ENCODE measurements at regions not wholly inside any gene's neighbourhood (a gene's known extent, or its start where the extent isn't known, plus 50 kb on each side); places are given as distances from the start of the nearest gene placed in this dataset.
A peak's percentile ranks its signal among the peaks of the same experiment; 100 is the strongest.

DNA sequence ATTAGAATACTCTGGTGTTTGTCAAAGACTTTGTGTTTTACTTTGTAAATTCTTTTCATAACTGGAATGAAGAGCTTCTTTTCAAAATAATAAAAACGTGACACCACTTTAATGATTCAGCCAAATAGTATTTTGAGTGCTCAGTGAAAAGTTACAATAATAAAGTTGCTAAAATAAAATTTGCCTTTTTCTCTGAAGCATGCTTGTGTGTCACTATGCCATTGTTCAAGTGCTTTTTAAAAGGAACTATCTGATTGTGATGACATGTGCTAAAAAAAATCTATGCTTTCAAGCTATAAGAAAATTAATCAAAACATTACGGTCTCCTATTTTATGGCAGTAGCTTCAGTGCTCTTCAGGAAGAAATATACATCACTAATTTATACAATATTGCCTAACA lies 1290.5 kb upstream of the B3GALT2 start:
- no peak for TF ChIP-seq ZNF565 (CRISPR knock-in tag; conservative IDR thresholded peaks at IDR 0.05; ENCODE audit: low read depth)
- TF ChIP-seq TOX (CRISPR knock-in tag; IDR thresholded peaks at IDR 0.05; ENCODE audit: borderline replicate concordance), result peak; percentile 61
- peak; percentile 65 for ATAC-seq

DNA sequence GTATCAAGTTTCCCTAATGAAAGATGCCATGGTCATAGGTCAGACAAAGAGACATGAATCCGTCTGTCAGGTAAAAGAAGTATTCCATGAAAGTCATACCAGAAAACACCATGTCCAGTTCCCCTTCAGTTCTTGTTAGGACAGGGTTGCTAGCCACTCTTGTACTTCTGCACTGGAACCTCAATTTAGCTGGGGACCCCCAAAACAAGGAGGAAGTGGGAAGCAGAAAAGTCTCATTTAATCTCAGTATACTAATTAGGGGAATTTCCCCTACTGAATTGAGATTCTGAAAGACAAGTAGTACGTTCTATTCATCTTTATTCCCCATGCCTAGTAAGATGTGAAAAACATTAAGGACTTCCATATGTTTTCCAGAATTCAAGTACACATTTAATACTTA lies 1289.9 kb upstream of the B3GALT2 start:
- TF ChIP-seq SNAI2 (CRISPR knock-in tag; IDR thresholded peaks at IDR 0.05), result no peak
- TF ChIP-seq CSDC2 (CRISPR knock-in tag; IDR thresholded peaks at IDR 0.05), result no peak
- TF ChIP-seq ARNTL (CRISPR knock-in tag; IDR thresholded peaks at IDR 0.05; ENCODE audit: borderline replicate concordance, low read depth), result no peak
- no peak for TF ChIP-seq RARB (CRISPR knock-in tag; IDR thresholded peaks at IDR 0.05)
- no peak for TF ChIP-seq ZNF70 (CRISPR knock-in tag; IDR thresholded peaks at IDR 0.05)
- no peak for TF ChIP-seq ZFP30 (CRISPR knock-in tag; IDR thresholded peaks at IDR 0.05)
- no peak for TF ChIP-seq ISL1 (CRISPR knock-in tag; IDR thresholded peaks at IDR 0.05)
- no peak for TF ChIP-seq OSR1 (CRISPR knock-in tag; IDR thresholded peaks at IDR 0.05)
- TF ChIP-seq TCF4 (CRISPR knock-in tag; IDR thresholded peaks at IDR 0.05; ENCODE audit: borderline replicate concordance), result no peak
- TF ChIP-seq, protein P1, sequence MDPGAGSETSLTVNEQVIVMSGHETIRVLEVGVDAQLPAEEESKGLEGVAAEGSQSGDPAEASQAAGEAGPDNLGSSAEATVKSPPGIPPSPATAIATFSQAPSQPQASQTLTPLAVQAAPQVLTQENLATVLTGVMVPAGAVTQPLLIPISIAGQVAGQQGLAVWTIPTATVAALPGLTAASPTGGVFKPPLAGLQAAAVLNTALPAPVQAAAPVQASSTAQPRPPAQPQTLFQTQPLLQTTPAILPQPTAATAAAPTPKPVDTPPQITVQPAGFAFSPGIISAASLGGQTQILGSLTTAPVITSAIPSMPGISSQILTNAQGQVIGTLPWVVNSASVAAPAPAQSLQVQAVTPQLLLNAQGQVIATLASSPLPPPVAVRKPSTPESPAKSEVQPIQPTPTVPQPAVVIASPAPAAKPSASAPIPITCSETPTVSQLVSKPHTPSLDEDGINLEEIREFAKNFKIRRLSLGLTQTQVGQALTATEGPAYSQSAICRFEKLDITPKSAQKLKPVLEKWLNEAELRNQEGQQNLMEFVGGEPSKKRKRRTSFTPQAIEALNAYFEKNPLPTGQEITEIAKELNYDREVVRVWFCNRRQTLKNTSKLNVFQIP (CRISPR knock-in tag; IDR thresholded peaks at IDR 0.05; ENCODE audit: borderline replicate concordance, low read depth), result no peak
- TF ChIP-seq, protein P2, sequence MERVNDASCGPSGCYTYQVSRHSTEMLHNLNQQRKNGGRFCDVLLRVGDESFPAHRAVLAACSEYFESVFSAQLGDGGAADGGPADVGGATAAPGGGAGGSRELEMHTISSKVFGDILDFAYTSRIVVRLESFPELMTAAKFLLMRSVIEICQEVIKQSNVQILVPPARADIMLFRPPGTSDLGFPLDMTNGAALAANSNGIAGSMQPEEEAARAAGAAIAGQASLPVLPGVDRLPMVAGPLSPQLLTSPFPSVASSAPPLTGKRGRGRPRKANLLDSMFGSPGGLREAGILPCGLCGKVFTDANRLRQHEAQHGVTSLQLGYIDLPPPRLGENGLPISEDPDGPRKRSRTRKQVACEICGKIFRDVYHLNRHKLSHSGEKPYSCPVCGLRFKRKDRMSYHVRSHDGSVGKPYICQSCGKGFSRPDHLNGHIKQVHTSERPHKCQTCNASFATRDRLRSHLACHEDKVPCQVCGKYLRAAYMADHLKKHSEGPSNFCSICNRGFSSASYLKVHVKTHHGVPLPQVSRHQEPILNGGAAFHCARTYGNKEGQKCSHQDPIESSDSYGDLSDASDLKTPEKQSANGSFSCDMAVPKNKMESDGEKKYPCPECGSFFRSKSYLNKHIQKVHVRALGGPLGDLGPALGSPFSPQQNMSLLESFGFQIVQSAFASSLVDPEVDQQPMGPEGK (CRISPR knock-in tag; IDR thresholded peaks at IDR 0.05; ENCODE audit: borderline replicate concordance), result no peak
- TF ChIP-seq, protein P3, sequence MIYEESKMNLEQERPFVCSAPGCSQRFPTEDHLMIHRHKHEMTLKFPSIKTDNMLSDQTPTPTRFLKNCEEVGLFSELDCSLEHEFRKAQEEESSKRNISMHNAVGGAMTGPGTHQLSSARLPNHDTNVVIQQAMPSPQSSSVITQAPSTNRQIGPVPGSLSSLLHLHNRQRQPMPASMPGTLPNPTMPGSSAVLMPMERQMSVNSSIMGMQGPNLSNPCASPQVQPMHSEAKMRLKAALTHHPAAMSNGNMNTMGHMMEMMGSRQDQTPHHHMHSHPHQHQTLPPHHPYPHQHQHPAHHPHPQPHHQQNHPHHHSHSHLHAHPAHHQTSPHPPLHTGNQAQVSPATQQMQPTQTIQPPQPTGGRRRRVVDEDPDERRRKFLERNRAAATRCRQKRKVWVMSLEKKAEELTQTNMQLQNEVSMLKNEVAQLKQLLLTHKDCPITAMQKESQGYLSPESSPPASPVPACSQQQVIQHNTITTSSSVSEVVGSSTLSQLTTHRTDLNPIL (CRISPR knock-in tag; IDR thresholded peaks at IDR 0.05; ENCODE audit: low read depth), result no peak
- no peak for TF ChIP-seq ESRRG (CRISPR knock-in tag; IDR thresholded peaks at IDR 0.05)
- ATAC-seq, result peak; percentile 20

DNA sequence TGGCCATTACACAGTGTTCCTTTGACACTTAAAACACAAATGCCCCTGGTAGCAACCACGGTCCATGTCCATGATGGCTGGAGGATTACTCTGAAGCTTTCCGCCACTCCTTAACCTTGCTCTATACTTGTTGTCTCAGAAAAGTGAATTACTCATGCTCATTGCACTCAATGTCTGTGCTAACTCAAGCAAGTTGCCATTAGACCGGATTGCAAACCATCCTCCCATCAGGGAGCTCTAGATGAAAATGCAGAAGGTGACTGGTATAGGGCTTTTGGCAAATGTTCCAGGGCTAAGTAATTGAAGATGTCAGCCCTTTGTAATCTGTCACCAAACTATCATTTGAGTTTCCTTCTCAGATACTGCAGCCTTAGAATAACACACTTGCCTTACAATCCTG lies 1288.3 kb upstream of the B3GALT2 start:
- TF ChIP-seq BACH2 (CRISPR knock-in tag; IDR thresholded peaks at IDR 0.05; ENCODE audit: borderline replicate concordance), result no peak
- no peak for TF ChIP-seq CSDC2 (CRISPR knock-in tag; IDR thresholded peaks at IDR 0.05)
- TF ChIP-seq TOX (CRISPR knock-in tag; IDR thresholded peaks at IDR 0.05; ENCODE audit: borderline replicate concordance), result peak; percentile 89
- TF ChIP-seq GLIS3 (CRISPR knock-in tag; IDR thresholded peaks at IDR 0.05), result no peak
- no peak for TF ChIP-seq ZNF565 (CRISPR knock-in tag; conservative IDR thresholded peaks at IDR 0.05; ENCODE audit: low read depth)
- peak; percentile 13; the same call in 1 of the 2 replicates for TF ChIP-seq RARB (CRISPR knock-in tag; IDR thresholded peaks at IDR 0.05)
- no peak for TF ChIP-seq PPARA (CRISPR knock-in tag; IDR thresholded peaks at IDR 0.05; ENCODE audit: borderline replicate concordance)
- peak; percentile 78 for ATAC-seq

DNA sequence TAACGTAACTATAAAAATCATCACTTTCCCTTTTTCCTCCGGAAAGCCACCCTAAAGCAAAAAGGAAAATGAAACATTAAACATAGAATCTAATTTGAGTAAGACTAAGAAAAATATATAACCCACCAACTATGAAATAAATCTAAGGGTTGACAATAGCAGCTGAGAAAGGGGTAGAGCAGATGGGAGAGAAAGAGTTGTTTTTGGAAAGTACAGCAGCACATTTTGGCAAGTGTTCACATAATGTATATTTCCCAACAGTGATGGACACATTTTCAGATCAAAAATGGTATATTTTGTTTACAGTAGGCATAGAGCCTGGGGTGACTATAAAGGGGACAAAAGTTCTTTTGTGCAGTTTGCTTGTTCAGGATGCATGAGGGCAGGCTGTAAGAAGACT lies 1287.4 kb upstream of the B3GALT2 start:
- ATAC-seq, result no peak
- TF ChIP-seq, protein P2 (CRISPR knock-in tag; IDR thresholded peaks at IDR 0.05; ENCODE audit: borderline replicate concordance), result no peak
- no peak for TF ChIP-seq ZFP3 (CRISPR knock-in tag; IDR thresholded peaks at IDR 0.05)
- no peak for TF ChIP-seq ZNF8 (CRISPR knock-in tag; IDR thresholded peaks at IDR 0.05)
- TF ChIP-seq, protein P4, sequence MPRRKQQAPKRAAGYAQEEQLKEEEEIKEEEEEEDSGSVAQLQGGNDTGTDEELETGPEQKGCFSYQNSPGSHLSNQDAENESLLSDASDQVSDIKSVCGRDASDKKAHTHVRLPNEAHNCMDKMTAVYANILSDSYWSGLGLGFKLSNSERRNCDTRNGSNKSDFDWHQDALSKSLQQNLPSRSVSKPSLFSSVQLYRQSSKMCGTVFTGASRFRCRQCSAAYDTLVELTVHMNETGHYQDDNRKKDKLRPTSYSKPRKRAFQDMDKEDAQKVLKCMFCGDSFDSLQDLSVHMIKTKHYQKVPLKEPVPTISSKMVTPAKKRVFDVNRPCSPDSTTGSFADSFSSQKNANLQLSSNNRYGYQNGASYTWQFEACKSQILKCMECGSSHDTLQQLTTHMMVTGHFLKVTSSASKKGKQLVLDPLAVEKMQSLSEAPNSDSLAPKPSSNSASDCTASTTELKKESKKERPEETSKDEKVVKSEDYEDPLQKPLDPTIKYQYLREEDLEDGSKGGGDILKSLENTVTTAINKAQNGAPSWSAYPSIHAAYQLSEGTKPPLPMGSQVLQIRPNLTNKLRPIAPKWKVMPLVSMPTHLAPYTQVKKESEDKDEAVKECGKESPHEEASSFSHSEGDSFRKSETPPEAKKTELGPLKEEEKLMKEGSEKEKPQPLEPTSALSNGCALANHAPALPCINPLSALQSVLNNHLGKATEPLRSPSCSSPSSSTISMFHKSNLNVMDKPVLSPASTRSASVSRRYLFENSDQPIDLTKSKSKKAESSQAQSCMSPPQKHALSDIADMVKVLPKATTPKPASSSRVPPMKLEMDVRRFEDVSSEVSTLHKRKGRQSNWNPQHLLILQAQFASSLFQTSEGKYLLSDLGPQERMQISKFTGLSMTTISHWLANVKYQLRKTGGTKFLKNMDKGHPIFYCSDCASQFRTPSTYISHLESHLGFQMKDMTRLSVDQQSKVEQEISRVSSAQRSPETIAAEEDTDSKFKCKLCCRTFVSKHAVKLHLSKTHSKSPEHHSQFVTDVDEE (CRISPR knock-in tag; IDR thresholded peaks at IDR 0.05), result no peak
- TF ChIP-seq ZC3H10 (CRISPR knock-in tag; IDR thresholded peaks at IDR 0.05), result no peak
- TF ChIP-seq TCF4 (CRISPR knock-in tag; IDR thresholded peaks at IDR 0.05; ENCODE audit: borderline replicate concordance), result no peak
- TF ChIP-seq BACH2 (CRISPR knock-in tag; IDR thresholded peaks at IDR 0.05; ENCODE audit: borderline replicate concordance), result no peak
- TF ChIP-seq, protein P3 (CRISPR knock-in tag; IDR thresholded peaks at IDR 0.05; ENCODE audit: low read depth), result no peak
- no peak for TF ChIP-seq TOX (CRISPR knock-in tag; IDR thresholded peaks at IDR 0.05; ENCODE audit: borderline replicate concordance)
- TF ChIP-seq, protein P1 (CRISPR knock-in tag; IDR thresholded peaks at IDR 0.05; ENCODE audit: borderline replicate concordance, low read depth), result no peak
- no peak for TF ChIP-seq ZNF70 (CRISPR knock-in tag; IDR thresholded peaks at IDR 0.05)
- no peak for TF ChIP-seq SNAI2 (CRISPR knock-in tag; IDR thresholded peaks at IDR 0.05)
- no peak for TF ChIP-seq GLIS3 (CRISPR knock-in tag; IDR thresholded peaks at IDR 0.05)
- no peak for TF ChIP-seq ESRRG (CRISPR knock-in tag; IDR thresholded peaks at IDR 0.05)
- TF ChIP-seq OSR1 (CRISPR knock-in tag; IDR thresholded peaks at IDR 0.05), result no peak
- no peak for TF ChIP-seq PPARA (CRISPR knock-in tag; IDR thresholded peaks at IDR 0.05; ENCODE audit: borderline replicate concordance)
